ENCODE measurements at regions not wholly inside any gene's neighbourhood (a gene's known extent, or its start where the extent isn't known, plus 50 kb on each side); places are given as distances from the start of the nearest gene placed in this dataset.

DNA sequence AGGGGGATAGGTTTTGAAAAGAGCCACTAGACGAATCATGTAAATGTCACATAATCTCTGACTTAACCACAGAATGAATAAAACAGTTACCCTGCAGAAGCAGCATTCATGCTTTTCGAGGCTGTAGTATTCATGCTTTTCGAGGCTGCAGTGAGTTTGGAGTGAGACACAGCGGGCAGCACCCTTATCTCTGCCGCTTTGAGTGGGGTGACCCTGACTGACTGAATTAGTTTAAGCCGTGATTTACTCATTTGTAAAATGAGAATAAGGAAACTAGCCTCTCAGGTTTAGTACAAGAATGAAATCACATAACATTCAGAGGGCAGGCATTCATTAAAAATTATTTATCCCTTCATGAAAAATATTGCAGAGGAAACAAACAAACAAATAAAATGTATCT, 92.8 kb upstream of the KMT2C start:
- H3K9me3 ChIP-seq, result no peaks in the 10 kb centered on the region
- intact Hi-C loops (cut with DNase I), result no loop called here
- H3K27ac ChIP-seq, result no peak overlapping the region

DNA sequence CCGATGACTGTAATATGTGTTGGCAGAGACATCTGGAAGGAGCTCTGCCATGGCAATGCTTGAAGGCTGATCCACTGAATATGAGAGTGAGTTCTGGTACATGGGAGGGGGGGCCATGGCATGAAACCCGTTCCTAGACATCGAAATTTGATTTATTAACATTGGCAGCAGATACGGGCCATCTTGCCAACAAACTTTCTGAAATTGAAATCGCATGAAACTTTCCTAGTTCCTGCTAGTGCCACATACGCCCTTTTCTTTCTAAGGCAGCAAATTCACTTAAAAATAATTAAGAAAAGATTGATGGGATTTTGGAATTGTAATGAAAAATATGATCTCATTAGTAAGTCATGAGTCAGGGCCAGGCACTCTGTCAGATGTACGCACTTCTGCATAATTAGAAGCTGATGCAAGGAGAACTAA, 91.8 kb upstream of the KMT2C start:
- Histone ChIP-seq H3K36me3 (no peaks in the 10 kb centered on the region), H3K27me3 (no peaks in the 10 kb centered on the region), H3K4me3 (no peak overlapping the region), H3K4me1 (peaks cover 0 to 11% (median 2%) of the 10 kb centered on the region in 4 donors), H3K27ac (peak overlapping the region in 1 of 4 donors; percentile 23), H3K9me3 (no peaks in the 10 kb centered on the region)
- WGBS, 2 donors, result 77 to 79% methylated on average over 7 of the region's 7 CpGs
- intact Hi-C loops (cut with DNase I), result no loop called here
- TF ChIP-seq, protein P1, sequence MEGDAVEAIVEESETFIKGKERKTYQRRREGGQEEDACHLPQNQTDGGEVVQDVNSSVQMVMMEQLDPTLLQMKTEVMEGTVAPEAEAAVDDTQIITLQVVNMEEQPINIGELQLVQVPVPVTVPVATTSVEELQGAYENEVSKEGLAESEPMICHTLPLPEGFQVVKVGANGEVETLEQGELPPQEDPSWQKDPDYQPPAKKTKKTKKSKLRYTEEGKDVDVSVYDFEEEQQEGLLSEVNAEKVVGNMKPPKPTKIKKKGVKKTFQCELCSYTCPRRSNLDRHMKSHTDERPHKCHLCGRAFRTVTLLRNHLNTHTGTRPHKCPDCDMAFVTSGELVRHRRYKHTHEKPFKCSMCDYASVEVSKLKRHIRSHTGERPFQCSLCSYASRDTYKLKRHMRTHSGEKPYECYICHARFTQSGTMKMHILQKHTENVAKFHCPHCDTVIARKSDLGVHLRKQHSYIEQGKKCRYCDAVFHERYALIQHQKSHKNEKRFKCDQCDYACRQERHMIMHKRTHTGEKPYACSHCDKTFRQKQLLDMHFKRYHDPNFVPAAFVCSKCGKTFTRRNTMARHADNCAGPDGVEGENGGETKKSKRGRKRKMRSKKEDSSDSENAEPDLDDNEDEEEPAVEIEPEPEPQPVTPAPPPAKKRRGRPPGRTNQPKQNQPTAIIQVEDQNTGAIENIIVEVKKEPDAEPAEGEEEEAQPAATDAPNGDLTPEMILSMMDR (IDR thresholded peaks at IDR 0.05), result no peak
- TF ChIP-seq POLR2A (IDR thresholded peaks at IDR 0.05) (no peak), EP300 (IDR thresholded peaks at IDR 0.05) (no peak), POLR2AphosphoS5 (IDR thresholded peaks at IDR 0.05) (no peak)
- no peak for DNase-seq

More for the DNA sequence above, 92.8 kb upstream of the KMT2C start:
- WGBS, 2 donors, result 83 to 89% methylated on average over 6 of the region's 6 CpGs
- H3K4me1 ChIP-seq, result peaks cover 0 to 7% (median 0%) of the 10 kb centered on the region in 4 donors
- no peaks in the 10 kb centered on the region for H3K36me3 ChIP-seq
- DNase-seq, result no peak
- no peak for TF ChIP-seq POLR2A (IDR thresholded peaks at IDR 0.05)
- H3K27me3 ChIP-seq, result no peaks in the 10 kb centered on the region
- H3K4me3 ChIP-seq, result no peak overlapping the region

DNA sequence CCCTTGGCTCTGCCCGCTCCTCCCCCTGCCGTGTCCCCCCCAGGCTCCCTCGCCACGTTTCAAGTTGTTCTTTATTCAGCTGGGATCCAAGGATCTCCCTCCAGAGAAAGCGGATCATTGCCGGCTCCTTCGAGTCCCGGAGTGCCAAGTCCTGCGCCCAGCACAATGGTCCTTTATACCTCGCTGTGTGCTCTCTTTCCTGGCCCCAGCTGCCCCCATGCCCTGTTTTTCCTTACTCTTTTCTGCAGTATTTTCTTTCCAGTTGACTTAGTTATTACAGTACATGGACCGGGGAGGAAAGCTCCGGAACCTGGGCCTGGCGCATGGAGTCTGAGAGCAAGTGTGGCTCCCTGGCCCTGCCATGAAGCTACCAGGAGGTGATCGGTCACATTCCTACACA, 88.1 kb upstream of the KMT2C start:
- TF ChIP-seq, protein P1 (IDR thresholded peaks at IDR 0.05), result no peak
- no peak for TF ChIP-seq POLR2AphosphoS5 (IDR thresholded peaks at IDR 0.05)
- no peak for TF ChIP-seq POLR2A (IDR thresholded peaks at IDR 0.05)
- TF ChIP-seq EP300 (IDR thresholded peaks at IDR 0.05), result no peak
- no peak overlapping the region for H3K27ac ChIP-seq
- H3K36me3 ChIP-seq, result no peaks in the 10 kb centered on the region
- H3K9me3 ChIP-seq, result peaks cover 0 to 6% (median 1%) of the 10 kb centered on the region in 4 donors
- no peak overlapping the region for H3K4me3 ChIP-seq
- intact Hi-C loops (cut with DNase I), result no loop called here
- no peak for DNase-seq
- H3K27me3 ChIP-seq, result no peaks in the 10 kb centered on the region
- H3K4me1 ChIP-seq, result peaks cover 0 to 27% (median 17%) of the 10 kb centered on the region in 4 donors
- 91 to 92% methylated on average over 14 of the region's 14 CpGs for WGBS, 2 donors

DNA sequence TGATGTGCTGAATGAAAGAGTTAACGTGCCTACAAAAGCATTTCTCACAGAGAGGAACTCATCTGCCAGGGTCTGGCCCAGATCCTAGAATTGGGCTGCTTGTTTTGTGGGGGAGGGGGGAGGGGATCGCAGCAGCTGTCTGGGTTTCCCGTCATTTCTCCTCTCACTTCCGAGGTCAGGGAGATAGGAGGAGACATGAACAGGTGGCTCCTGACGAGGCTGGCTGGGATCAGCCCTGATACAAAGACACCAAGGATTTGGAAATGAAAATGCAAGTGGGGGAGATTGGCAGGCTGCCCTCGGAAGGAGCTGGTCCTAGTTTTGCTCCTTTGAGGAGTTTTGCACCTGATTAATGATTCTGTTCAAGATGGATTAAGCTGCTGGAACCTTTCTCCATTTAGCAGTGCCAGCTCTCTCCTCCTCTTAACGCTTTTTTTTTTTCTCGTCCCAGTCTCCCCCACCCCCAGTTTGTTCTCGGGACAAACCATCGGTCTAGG, 86.8 kb upstream of the KMT2C start:
- Histone ChIP-seq H3K9me3 (peaks cover 0 to 6% (median 1%) of the 10 kb centered on the region in 4 donors), H3K4me3 (peak overlapping the region in 3 of 4 donors; percentile 28 to 38 (median 35)), H3K36me3 (no peaks in the 10 kb centered on the region), H3K27me3 (no peaks in the 10 kb centered on the region), H3K4me1 (peaks cover 0 to 25% (median 17%) of the 10 kb centered on the region in 4 donors), H3K27ac (no peak overlapping the region)
- 26 to 31% methylated on average over 10 of the region's 10 CpGs for WGBS, 2 donors
- intact Hi-C loops (cut with DNase I), result no loop called here
- DNase-seq, result no peak
- TF ChIP-seq, protein P1 (IDR thresholded peaks at IDR 0.05), result no peak
- no peak for TF ChIP-seq POLR2A (IDR thresholded peaks at IDR 0.05)
- TF ChIP-seq POLR2AphosphoS5 (IDR thresholded peaks at IDR 0.05), result no peak
- no peak for TF ChIP-seq EP300 (IDR thresholded peaks at IDR 0.05)

DNA sequence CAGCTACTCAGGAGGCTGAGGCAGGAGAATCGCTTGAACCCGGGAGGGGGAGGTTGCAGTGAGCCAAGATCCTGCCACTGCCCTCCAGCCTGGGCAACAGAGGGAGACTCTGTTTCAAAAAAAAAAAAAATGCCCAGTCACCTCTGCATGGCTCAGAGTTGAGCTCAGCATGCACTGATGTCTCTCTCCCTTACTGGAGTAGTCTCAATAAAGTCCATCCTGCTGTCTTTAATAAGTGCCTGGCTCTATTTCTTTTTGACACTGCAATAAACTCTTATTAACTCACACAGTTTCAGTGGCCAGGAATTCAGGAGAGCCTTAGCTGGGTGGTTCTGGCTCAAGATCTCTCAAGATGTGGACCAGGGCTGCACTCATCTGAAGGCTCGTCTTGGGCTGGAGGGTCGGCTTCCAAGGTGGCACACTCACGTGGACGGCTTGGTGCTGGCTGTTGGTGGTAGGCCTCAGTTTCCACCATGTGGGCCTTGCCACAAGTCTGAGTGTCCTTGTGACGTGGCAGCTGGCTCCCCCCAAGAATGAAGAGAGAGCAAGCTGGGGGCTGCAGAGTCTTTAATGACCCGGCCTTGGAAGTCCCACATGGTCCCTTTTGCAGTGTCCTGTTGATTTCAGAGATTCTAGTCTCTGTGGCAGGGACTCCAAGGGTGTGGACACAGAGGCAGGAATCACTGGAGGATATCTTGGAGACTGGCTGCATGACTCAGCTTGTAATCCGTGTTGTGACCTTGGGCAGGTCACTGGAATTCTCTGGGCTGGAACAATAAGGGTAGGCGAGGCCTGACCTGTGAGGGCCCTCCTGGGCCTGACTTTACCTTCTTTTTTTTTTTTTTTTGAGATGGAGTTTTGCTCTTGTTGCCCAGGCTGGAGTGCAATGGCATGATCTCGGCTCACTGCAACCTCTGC, 85.9 kb upstream of the KMT2C start:
- Histone ChIP-seq H3K4me1 (peaks cover 0 to 21% (median 17%) of the 10 kb centered on the region in 4 donors), H3K27ac (no peak overlapping the region), H3K4me3 (no peak overlapping the region), H3K36me3 (no peaks in the 10 kb centered on the region), H3K27me3 (no peaks in the 10 kb centered on the region), H3K9me3 (peaks cover 0 to 6% (median 1%) of the 10 kb centered on the region in 4 donors)
- WGBS, 2 donors, result 61 to 88% methylated on average over 11 of the region's 11 CpGs
- TF ChIP-seq, protein P1 (IDR thresholded peaks at IDR 0.05), result no peak
- no peak for TF ChIP-seq EP300 (IDR thresholded peaks at IDR 0.05)
- no peak for TF ChIP-seq POLR2AphosphoS5 (IDR thresholded peaks at IDR 0.05)
- TF ChIP-seq POLR2A (IDR thresholded peaks at IDR 0.05), result no peak
- intact Hi-C loops (cut with DNase I), result no loop called here
- no peak for DNase-seq
